ENCODE measurements at regions not wholly inside any gene's neighbourhood (a gene's known extent, or its start where the extent isn't known, plus 50 kb on each side); places are given as distances from the start of the nearest gene placed in this dataset.

DNA sequence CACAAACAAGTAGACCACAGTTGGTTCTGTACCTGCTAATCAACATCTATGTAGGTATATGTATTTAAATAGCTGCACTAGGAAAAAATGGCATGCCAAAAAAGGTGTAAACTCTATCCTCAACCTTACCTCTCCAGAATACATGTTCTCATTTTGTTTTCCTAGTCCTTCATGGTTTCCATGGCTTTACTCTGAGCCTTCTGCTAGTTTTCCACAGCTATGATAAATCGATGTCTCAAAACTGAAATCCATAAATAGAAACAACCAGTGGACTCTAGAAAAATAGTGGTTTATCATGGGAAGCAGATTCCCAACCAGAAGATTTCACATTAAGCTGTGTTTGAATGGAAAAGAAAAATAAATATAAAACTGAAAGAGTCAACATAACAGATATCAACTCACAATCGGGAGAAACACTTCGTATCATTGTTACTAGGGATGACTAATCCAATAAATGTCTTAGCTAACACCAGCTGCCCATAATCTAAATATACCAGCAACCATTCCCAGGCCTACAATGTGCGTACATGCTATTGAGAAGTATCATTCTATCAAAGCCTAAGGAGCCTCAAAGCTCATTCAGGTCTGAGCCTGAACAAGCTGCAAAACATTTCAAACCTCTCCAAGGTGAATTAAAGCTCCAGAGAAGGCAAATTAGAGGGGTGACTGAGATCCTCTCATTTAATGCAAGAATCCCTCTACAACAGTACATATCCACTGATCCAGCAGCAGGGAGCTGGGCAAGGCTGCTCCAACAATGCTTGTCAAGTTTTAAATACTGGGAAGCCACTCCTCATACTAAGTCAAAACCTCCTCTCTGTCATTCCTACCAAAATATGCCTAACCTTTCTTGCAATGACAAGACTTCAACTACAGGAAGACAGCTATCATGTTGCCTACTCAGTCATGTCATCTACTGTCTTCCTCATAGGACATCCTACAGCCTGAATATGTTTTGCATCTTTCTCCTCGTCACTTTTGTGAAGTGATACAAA is 90.2 kb downstream of the KCTD12 start:
- DNase-seq = no peak
- no peak overlapping the region for H3K9ac ChIP-seq (ENCODE audit: extremely low read depth, insufficient read length, low read length)
- no peak overlapping the region for H3K56ac ChIP-seq (ENCODE audit: insufficient read length, low read depth, low read length)
- no peaks in the 10 kb centered on the region for H3K23me2 ChIP-seq (ENCODE audit: insufficient read length, low read depth, low read length, poor library complexity, severe bottlenecking)
- H2AFZ ChIP-seq (ENCODE audit: low read length) = no peak overlapping the region
- H3K27ac Mint-ChIP-seq = no peak overlapping the region
- no peak overlapping the region for H2BK15ac ChIP-seq (ENCODE audit: low read depth, low read length)
- no peak overlapping the region for H2AK5ac ChIP-seq (ENCODE audit: insufficient read length, low read length)
- no peak overlapping the region for H4K5ac ChIP-seq (ENCODE audit: insufficient read length, low read depth, low read length)
- H3K9me3 ChIP-seq (ENCODE audit: control insufficient read depth, low read depth, low read length) = no peaks in the 10 kb centered on the region
- no peaks in the 10 kb centered on the region for H3K79me2 ChIP-seq (ENCODE audit: insufficient read depth, low read length)
- no peaks in the 10 kb centered on the region for H3K79me1 ChIP-seq (ENCODE audit: insufficient read depth, low read depth, low read length, poor library complexity, severe bottlenecking)
- H3K27me3 Mint-ChIP-seq (ENCODE audit: low read depth) = no peaks in the 10 kb centered on the region
- H4K20me1 ChIP-seq (ENCODE audit: control insufficient read depth, insufficient read depth, insufficient read length) = no peaks in the 10 kb centered on the region
- no peak overlapping the region for H2BK120ac ChIP-seq (ENCODE audit: low read depth, low read length, poor library complexity, severe bottlenecking)
- H2BK5ac ChIP-seq (ENCODE audit: insufficient read length, low read length) = no peak overlapping the region
- no peaks in the 10 kb centered on the region for H3K9me3 Mint-ChIP-seq
- no peak overlapping the region for H3K4me2 ChIP-seq (ENCODE audit: insufficient read depth, insufficient read length, low read length)
- H3K36me3 Mint-ChIP-seq (ENCODE audit: insufficient read depth in 1 of 3, low read depth in 3 of 3) = no peaks in the 10 kb centered on the region
- no peak overlapping the region for H3T11ph ChIP-seq (ENCODE audit: low read length)
- H3K4me1 ChIP-seq (ENCODE audit: insufficient read depth, low read length) = no peaks in the 10 kb centered on the region
- H2BK12ac ChIP-seq (ENCODE audit: insufficient read length, low read depth, low read length) = no peak overlapping the region
- H3K18ac ChIP-seq (ENCODE audit: insufficient read length, low read depth, low read length) = no peak overlapping the region
- no peak overlapping the region for H3K4me3 Mint-ChIP-seq
- H3K14ac ChIP-seq (ENCODE audit: insufficient read depth, low read length) = no peak overlapping the region
- no peak overlapping the region for H3K4ac ChIP-seq (ENCODE audit: low read depth, low read length)
- H3K27me3 ChIP-seq (ENCODE audit: insufficient read depth, low read length) = no peaks in the 10 kb centered on the region
- H3K23ac ChIP-seq (ENCODE audit: insufficient read length, low read depth, low read length) = no peak overlapping the region
- H3K27ac ChIP-seq (ENCODE audit: insufficient read length, low read depth, low read length) = no peak overlapping the region
- H4K91ac ChIP-seq (ENCODE audit: insufficient read length, low read depth, low read length) = no peak overlapping the region
- H4K8ac ChIP-seq (replicated peaks; ENCODE audit: insufficient read length, low read depth, low read length) = no peak overlapping the region
- H2BK20ac ChIP-seq (ENCODE audit: low read depth, low read length, poor library complexity, severe bottlenecking) = no peak overlapping the region
- no CpG with 5 or more reads among the region's 5 CpGs for WGBS (ENCODE audit: extremely low coverage, insufficient read length, low lambda C conversion rate)
- TF ChIP-seq, protein P1, sequence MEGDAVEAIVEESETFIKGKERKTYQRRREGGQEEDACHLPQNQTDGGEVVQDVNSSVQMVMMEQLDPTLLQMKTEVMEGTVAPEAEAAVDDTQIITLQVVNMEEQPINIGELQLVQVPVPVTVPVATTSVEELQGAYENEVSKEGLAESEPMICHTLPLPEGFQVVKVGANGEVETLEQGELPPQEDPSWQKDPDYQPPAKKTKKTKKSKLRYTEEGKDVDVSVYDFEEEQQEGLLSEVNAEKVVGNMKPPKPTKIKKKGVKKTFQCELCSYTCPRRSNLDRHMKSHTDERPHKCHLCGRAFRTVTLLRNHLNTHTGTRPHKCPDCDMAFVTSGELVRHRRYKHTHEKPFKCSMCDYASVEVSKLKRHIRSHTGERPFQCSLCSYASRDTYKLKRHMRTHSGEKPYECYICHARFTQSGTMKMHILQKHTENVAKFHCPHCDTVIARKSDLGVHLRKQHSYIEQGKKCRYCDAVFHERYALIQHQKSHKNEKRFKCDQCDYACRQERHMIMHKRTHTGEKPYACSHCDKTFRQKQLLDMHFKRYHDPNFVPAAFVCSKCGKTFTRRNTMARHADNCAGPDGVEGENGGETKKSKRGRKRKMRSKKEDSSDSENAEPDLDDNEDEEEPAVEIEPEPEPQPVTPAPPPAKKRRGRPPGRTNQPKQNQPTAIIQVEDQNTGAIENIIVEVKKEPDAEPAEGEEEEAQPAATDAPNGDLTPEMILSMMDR (conservative IDR thresholded peaks at IDR 0.05) = no peak
- peaks cover 12 to 13% of the 10 kb centered on the region in 2 experiments for H3K4me1 Mint-ChIP-seq
